HG03066 (cell line): ENCODE measurements at regions not wholly inside any gene's neighbourhood (a gene's known extent, or its start where the extent isn't known, plus 50 kb on each side); places are given as distances from the start of the nearest gene placed in this dataset.

Experiments
- ATAC-seq: cut with Tn5 transposase; IDR thresholded peaks from one replicate; pipeline ENCODE4 v1.9.1; 2021; ENCODE audit warnings: low read depth; ENCODE audit not compliant: unreplicated experiment

DNA sequence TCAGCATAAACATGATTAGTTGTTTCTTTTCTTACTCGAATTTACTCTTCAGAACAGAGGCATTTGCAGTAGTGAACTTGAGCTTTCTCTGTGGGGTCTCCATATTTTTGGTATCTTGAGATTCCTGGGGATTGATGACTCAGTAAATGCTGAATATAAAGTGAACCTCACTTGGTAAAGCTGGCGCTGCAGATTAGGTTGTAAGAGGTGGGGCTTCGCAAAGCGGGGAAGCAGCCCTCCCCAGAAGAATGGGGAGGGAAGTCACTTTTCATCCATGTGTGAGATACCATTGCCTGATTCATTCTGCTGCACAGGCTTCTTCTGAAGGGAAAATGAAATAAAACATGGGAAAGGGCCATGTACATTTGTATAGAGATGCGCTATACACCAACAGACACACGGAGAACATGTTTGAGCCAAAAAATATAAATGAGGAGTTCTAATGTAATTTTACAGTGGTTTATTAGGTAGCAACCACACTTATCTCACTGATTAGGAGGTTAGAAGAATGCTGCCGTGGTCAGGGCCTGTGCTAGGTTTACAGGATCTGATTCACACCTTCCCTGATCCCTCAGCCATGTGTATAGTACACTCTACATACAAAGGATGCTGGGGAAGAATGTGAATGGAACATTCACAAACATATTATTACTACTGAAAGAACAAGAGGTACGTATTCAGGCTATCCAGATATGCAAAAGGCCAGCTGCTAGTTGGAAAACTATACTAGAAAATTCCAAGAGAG, 63.5 kb downstream of the DNTTIP2 start:
- ATAC-seq = no peak

DNA sequence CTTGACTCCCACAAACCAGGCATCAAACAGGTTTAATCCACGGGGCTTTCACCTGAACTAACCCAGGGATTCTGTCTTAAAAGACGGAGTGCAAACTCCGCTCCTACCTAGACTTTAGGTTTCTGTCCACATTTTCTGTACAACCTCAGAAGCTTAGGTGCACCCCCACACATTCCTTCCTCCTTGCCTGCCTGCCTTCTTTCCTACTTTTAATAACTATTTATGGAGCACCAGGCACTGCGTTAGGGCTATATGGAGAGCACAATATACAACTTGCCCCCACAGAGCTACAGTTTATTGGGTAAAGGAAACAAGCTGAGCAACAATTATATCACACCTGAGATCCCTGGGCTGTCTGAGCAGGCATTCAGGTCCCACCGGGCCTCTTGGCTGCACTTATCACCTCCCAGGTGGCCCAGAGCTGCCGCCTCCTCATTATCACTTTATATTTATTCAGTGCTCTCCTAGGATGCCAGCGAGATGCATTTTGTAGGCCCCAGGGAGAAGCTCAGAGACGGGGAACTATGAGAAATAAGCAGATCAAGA, 64.1 kb downstream of the DNTTIP2 start:
- ATAC-seq = no peak

DNA sequence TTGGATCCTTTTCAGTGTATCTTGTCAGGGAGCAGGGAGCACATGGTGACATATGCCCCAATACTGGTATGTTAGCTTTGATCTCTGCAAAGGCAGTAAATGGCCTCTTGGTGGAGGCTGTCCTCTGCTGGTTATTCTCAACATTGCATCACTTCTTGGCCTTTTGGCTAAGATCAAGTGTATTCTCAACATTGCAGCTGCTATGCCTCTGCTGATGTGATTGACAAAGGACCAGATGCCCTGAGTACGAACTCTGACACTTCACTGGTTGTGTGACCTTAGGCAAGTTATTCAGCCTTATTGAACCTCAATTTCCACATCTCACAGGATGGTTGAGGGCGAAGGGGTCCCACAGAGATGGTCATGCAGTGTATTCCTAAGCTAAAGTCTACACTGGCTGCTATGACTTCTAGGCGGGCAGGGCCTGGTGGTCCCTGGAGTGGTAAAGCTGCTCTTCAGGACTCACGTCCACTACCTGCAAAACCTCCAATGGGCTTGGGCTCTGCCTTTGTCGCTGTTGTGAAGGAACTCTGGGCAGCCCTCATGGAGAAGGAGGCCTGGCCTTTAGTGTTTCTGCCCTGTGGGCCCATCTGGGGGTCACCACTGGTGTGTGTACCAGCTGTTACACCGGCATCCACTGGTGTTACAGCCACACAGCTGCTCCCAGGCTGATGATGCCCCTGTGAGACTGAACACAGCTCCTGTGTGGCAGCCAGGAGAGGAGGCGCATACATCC, 64.8 kb downstream of the DNTTIP2 start:
- peak; percentile 54 for ATAC-seq

DNA sequence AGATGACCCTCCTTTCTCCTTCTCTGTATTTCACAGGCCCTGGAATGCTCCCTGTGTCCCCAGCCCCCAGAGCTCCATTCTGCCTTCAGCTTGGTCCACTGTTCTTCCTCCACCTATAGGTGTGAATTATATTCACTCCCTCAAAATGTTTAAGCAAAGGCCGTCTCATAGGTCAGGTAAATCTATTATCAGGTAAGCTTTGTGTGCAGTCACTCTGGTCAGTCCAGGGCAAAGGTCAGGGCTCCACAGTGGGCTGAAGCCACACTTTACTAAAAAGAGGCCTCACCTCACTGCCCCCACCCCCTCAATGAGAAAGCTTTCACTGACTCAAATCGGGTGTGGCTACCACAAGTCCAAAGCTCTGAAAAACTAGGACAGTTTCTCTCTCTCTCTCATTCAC, 65.9 kb downstream of the DNTTIP2 start:
- ATAC-seq = no peak

DNA sequence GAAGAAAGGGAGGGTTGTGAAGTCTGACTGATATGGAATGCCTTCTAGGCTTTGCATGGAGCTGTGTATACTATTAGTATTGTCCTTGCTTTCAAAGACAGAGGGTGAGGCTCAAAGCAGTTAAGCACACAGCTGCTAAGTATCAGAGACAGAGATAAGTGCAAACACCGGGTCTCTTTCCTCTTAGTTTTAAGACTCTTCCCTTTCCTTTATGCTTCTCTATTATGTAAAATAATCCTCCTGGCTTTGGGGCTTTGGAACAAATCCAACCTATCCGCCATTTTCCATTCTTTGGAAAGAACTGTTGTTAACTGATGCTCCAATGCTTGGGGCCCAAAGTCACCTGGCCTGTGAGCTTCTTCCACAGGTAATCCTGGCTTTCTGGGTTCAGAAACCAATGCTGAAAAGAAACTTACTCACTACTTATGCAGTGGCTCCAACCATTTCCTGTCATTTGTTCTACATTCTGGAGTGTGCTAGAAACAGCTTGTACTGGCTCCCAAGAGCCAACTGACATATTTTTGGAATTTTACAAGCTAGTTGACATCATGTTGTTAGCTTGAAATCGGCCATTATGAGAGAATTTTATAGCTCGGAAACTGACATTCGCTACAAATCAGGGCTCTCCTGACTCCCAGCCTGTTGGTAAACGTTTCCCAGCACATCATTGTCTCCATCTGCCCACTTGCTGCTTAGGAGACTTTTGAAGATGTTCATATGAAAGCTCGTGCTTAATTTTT, 67.5 kb downstream of the DNTTIP2 start:
- no peak for ATAC-seq

DNA sequence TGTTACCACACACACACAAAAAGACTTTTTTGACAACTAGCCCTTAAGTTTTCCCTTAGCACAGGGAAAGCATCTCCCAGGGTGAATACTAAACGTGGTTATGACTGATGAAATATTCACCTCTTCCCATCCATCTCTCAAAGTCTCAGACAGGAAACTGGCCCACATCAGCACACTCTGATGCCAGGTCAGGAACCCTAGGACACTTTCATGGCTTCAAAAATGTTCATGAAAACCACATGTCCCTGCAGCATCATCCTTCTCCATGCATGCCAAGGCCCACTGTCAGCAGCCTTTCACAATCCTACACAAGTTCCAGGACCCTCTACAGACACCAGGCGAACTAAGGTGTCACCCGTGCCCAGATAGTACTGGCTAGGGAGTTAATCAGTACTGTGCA, 68.7 kb downstream of the DNTTIP2 start:
- ATAC-seq = no peak

DNA sequence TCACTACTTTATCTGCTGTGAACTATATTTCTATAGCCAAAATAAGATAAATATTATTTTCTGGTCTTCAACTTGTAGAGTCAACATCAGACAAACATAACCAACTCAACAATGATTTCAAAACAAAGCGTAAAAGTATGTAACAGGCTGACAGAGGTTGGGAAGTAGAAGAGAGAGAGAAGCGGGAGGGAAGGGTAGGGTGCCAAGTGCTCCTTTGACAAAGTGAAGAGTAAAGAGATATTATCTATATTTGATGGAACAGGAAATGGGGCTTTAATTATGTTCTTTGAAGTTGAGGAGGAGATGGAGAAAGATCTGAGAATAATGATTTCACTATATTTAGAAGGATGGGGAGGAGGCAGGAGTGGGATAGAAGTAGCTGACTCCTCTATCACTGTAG, 70.1 kb downstream of the DNTTIP2 start:
- no peak for ATAC-seq

DNA sequence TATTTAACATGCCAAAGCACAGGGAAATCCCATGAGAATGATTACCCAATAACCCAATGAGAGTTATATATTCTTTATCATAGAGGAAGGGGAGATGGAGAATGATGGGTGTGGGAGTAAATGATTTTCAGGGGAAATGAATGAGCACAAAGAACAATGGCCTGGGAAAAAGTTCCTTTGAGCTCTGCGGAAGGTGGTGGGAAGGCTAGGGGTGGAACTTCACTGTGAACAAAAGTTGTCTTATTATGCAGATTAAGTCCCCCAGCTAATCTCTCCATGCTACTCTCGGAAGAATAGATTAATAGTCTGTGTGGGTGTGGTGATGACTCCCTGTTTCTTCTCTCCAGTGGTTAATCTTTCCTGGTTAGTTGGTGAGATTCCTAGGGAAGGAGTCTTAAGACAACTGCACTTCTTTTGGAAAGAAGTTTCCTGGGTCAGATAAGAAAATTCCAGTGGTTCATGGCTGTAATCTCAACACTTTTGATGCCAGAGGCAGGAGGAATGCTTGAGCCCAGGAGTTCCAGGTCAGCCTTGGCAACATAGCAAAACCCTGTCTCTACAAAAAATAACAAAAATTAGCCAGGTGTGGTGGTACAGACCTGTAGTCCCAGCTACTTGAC, 71.6 kb downstream of the DNTTIP2 start:
- no peak for ATAC-seq

DNA sequence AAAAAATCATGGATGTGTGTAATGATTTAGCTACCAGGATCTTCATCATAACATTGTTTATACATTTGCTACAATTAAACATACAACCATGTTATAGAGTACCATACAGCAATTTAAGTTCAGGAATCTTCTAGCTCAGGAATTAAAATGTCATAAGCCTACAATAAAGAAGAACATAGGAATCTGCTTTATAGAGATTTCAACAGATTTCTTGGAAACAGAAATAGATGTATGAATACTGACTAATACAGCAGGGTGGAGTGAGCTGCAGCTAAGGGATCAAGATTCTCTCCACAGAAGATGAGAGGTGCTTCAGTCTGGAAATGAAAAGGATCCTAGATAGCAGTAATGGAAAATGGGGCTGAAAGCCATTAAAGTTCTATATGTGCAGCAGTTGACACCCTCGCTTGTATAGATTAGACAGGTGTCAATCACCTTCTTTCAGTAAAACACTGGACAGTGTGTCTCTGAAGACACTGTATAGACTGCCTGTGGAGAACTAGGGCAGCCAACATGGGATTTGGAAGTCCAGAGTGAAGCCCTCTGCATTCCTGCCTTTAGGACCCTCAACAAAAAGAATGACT, 73.9 kb downstream of the DNTTIP2 start:
- no peak for ATAC-seq

DNA sequence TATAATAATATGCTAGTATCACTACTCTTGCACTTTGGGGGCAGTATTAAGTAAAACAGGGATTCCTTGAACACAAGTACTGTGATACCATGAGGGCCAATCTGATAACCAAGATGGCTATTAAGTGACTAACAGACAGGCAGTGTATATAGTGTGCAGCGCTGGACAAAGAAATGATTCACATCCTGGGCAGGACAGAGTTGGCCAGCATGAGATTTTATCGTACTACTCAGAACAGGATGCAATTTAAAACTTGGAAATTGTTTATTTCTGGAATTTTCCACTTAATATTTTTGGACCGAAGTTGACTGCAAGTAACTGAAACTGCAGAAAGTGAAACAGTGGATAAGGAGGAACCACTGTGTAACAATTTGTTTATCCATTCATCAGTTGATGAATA, 74.6 kb downstream of the DNTTIP2 start:
- ATAC-seq = no peak

DNA sequence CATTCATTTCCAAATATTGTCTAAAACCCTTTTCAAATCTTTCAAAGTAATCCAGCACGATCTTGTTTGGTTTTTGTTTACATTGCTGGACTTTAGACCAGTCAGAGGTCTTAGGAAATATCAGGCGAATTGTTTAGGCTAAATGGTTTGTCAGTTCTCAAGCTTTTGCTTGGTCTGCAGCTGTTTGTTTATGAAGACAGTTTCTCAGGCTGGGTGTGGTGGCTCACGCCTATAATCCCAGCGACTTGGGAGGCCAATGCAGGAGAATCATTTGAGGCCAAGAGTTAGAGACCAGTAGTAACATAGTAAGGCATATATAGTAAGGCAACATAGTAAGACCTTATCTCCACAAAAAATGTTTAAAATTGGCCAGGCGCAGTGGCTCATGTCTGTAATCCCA, 77.5 kb downstream of the DNTTIP2 start:
- ATAC-seq = no peak

DNA sequence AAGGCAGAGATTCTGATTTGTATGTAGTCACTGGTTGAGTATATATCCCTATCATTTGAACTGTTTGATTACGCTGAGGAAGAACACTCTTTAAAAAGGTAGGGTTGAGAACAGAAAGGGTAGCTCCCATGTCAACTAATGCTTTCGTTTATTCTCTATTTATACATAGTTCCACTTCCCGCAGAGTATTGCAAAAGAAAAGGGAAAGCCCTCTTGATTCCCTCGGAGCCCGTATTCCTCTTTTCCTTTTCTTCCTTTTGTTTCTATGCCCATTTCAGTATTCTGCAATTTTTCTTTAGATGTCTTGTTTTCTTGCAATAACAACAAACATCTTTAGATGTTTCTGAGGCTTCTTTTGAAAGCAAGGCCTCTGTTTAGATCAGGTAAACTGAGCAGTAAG, 78.2 kb downstream of the DNTTIP2 start:
- ATAC-seq = no peak

DNA sequence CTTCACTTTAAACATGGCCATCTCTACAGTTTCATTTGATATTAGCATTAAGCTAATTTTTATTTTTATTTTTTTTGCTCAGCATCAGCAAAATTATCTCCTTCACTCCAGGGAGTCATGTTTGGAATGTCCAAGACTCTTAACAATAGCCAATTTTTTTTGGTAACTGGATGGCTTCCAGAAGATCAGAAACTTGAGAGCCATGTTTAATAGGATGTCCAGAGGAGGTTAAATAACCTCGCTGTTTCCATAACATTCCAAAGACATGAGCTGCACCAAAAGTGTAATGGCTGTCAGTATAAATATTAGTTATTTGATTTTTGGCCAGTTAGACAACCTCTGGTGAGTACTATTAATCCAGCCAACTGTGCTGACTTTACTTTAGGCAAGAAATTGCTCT, 80.7 kb downstream of the DNTTIP2 start:
- no peak for ATAC-seq

DNA sequence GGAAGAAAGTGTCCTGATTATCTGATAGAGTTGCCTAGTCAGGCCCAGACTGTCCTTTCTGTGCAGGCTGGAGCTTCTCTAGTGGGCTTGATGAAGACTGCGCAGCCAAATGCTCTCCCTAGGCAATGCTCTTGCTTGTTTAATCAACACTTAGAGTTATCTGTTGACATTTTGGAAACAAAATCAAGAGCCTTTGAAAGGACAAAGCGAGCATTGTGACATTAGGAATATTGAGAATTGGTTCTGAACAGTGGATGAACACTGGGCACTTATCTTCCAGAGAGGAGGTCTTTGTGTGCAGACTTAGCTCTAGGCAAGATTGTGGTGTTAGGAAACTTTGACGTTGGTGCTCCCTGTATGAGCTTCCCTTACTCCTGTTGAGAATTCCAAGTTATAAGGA, 94.5 kb downstream of the DNTTIP2 start:
- no peak for ATAC-seq

DNA sequence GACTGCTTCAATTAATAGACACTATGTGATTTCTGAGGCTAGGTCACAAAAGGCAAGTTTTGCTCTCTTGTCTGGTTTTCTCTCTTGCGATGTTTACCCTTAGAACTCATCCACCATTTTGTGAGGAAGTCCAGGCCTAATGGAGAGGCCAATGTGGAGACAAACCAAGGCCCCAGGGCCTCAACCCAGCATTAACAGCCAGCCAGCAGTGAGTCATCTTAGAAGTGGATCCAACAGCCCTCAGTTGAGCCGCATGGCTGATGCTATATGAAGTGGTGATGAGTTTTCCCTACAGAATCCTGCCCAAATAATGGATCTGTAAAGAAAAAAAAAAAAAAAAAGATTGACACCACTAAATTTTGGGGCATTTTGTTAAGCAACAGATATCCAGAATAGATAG, 95.1 kb downstream of the DNTTIP2 start:
- no peak for ATAC-seq

DNA sequence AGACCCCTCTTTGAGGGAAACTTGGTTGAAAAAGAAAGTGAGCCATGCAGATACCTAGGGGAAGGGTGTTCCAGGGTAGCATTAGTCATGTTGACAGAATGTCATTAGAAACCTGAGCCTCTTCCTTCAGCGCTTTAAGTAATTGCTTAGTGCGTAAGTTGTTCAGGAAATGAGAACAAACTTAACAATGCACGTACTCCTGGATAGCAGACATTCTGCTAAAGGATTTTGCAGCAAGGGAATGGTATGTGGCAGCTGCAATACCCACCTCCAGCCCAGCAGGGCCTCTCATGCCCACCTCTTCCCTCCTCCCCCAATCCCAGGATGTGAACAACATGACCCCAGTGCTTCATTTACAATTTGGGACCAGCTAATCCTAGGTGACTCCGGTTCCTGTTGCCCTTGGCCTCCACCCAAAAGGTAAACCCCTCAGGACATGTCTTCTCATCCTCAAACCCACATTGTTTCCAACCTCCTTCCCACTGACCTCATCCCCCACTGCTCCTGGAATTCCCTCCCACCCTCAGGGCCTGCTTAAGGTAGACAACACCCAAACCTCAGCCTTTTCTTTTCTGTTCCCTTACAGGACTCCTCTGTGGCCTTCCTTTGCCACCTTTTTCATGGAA, 98.0 kb upstream of the BCAR3 start:
- ATAC-seq = no peak

DNA sequence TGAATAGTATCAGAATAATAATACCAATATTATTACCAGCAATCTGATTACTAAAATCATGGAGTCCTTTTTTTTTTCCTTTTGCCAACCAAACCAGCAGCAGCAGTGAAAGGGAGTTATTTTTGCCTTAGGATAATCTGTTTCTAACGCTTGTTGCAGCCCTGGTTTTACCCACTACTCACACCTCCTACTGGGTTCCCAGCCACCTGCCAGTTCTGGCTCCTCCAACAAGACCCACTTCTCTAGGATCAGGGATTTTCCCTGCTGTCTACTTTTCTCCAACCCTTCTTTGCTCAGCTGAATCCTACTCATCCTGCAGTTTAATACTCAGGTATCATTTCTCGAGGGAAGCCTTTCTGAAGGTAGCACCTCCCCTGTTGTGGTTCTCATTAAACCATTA, 96.8 kb upstream of the BCAR3 start:
- ATAC-seq = no peak

DNA sequence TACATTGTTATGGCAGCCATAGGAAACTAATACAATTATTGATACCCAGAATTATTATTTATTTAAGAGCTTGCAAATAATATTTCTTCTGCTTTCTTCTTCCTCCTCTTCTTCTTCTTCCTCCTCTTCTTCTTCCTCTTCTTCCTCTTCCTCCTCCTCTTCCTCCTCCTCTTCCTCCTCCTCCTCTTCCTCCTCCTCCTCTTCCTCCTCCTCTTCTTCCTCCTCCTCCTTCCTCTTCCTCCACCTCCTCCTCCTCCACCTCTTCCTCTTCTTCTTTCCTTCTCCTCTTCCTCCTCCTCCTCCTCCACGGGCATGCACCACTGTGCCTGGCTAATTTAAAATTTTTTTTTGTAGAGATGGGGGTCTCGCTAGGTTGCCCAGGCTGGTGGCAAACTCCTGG, 95.6 kb upstream of the BCAR3 start:
- ATAC-seq = no peak

DNA sequence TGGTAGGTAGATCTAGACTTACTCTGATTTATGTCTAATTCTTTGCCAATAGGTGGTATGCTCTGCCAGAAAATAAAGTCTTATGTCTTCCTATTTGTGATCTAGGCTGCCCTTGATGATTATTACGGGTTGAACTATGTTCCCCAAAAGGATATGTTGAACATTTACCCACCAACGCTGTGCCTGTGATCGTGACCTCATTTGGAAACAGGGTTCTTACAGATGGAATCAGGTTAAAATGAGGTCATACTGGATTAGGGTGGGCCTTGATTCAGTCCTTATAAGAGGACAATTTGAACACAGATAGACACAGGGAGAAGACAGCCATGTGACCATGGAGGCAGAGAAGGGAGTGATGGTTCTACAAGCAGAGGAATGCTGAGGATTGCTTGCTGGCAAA, 95.1 kb upstream of the BCAR3 start:
- no peak for ATAC-seq

DNA sequence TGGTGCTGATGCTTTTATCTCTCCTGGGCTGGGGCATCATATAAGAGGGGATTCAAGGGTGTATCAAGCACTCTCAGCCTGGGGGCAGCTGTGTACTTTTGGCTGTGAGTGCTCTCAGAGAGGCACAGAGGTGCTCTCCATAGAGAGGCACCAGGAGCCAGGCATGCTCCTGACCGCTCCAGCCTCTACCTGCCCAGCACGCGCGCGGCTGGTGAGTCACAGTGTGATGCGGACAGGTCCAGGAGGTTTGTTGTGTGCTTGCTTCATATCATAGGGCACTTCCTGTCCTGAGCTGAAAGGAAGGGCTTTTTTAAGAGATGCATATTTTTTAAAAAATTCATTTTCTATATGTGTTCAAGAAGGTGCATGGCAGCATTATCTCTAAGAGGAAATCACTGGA, 93.6 kb upstream of the BCAR3 start:
- no peak for ATAC-seq
